ENCODE measurements at regions not wholly inside any gene's neighbourhood (a gene's known extent, or its start where the extent isn't known, plus 50 kb on each side); places are given as distances from the start of the nearest gene placed in this dataset.

DNA sequence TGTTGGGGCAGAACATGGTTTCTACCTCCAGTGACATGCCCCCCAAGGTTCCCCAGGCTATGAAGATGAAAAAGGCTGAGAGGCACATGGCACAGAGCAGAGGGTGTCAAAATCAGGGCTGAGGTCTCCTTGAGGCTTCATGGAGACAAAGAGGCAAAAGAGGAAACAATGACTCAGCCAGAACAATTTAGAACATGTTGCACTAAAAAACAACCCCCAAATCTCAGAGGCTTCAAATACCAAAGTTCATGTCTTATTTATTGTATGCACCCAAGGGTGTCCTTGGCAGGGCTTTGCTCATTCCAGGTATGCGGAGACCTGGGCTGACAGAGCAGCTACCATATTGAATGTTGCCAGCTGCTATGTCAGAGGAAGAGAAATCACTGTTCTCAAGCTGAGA lies 964.1 kb downstream of the GRID1 start:
- H3K4me1 ChIP-seq (ENCODE audit: insufficient read depth, low read length): no peaks in the 10 kb centered on the region
- H3K27ac ChIP-seq (ENCODE audit: insufficient read length, low read depth, low read length): no peak overlapping the region
- no peak overlapping the region for H2AK5ac ChIP-seq (ENCODE audit: insufficient read length, low read length)
- no peaks in the 10 kb centered on the region for H3K27me3 ChIP-seq (ENCODE audit: insufficient read depth, low read length)
- no peak overlapping the region for H3K23ac ChIP-seq (ENCODE audit: insufficient read length, low read depth, low read length)
- no peak overlapping the region for H3T11ph ChIP-seq (ENCODE audit: low read length)
- no peak overlapping the region for H2BK20ac ChIP-seq (ENCODE audit: low read depth, low read length, poor library complexity, severe bottlenecking)
- H3K56ac ChIP-seq (ENCODE audit: insufficient read length, low read depth, low read length): no peak overlapping the region
- TF ChIP-seq, protein P1, sequence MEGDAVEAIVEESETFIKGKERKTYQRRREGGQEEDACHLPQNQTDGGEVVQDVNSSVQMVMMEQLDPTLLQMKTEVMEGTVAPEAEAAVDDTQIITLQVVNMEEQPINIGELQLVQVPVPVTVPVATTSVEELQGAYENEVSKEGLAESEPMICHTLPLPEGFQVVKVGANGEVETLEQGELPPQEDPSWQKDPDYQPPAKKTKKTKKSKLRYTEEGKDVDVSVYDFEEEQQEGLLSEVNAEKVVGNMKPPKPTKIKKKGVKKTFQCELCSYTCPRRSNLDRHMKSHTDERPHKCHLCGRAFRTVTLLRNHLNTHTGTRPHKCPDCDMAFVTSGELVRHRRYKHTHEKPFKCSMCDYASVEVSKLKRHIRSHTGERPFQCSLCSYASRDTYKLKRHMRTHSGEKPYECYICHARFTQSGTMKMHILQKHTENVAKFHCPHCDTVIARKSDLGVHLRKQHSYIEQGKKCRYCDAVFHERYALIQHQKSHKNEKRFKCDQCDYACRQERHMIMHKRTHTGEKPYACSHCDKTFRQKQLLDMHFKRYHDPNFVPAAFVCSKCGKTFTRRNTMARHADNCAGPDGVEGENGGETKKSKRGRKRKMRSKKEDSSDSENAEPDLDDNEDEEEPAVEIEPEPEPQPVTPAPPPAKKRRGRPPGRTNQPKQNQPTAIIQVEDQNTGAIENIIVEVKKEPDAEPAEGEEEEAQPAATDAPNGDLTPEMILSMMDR (conservative IDR thresholded peaks at IDR 0.05): no peak
- no peak overlapping the region for H3K18ac ChIP-seq (ENCODE audit: insufficient read length, low read depth, low read length)
- H3K4me1 Mint-ChIP-seq: peaks cover 7 to 8% of the 10 kb centered on the region in 2 experiments
- no peaks in the 10 kb centered on the region for H3K79me2 ChIP-seq (ENCODE audit: insufficient read depth, low read length)
- H4K8ac ChIP-seq (replicated peaks; ENCODE audit: insufficient read length, low read depth, low read length): no peak overlapping the region
- H3K27ac Mint-ChIP-seq: no peak overlapping the region
- no peak overlapping the region for H4K91ac ChIP-seq (ENCODE audit: insufficient read length, low read depth, low read length)
- H4K20me1 ChIP-seq (ENCODE audit: control insufficient read depth, insufficient read depth, insufficient read length): no peaks in the 10 kb centered on the region
- no peak overlapping the region for H2BK120ac ChIP-seq (ENCODE audit: low read depth, low read length, poor library complexity, severe bottlenecking)
- no peak for DNase-seq
- H4K5ac ChIP-seq (ENCODE audit: insufficient read length, low read depth, low read length): no peak overlapping the region
- no peaks in the 10 kb centered on the region for H3K79me1 ChIP-seq (ENCODE audit: insufficient read depth, low read depth, low read length, poor library complexity, severe bottlenecking)
- H3K4ac ChIP-seq (ENCODE audit: low read depth, low read length): no peak overlapping the region
- H3K9me3 Mint-ChIP-seq: peaks cover 0 to 3% of the 10 kb centered on the region in 2 experiments; a peak in 3 of 5 replicates
- no peaks in the 10 kb centered on the region for H3K9me3 ChIP-seq (ENCODE audit: control insufficient read depth, low read depth, low read length)
- H2BK15ac ChIP-seq (ENCODE audit: low read depth, low read length): no peak overlapping the region
- no peak overlapping the region for H3K9ac ChIP-seq (ENCODE audit: extremely low read depth, insufficient read length, low read length)
- no peak overlapping the region for H3K4me3 Mint-ChIP-seq
- H3K23me2 ChIP-seq (ENCODE audit: insufficient read length, low read depth, low read length, poor library complexity, severe bottlenecking): no peaks in the 10 kb centered on the region
- no peak overlapping the region for H2BK12ac ChIP-seq (ENCODE audit: insufficient read length, low read depth, low read length)
- H3K27me3 Mint-ChIP-seq (ENCODE audit: low read depth): no peaks in the 10 kb centered on the region; the same call in 1 of the 2 replicates
- H2BK5ac ChIP-seq (ENCODE audit: insufficient read length, low read length): no peak overlapping the region
- no peaks in the 10 kb centered on the region; a peak in 1 of 7 replicates for H3K36me3 Mint-ChIP-seq (ENCODE audit: insufficient read depth in 1 of 3, low read depth in 3 of 3)
- no peak overlapping the region for H3K4me2 ChIP-seq (ENCODE audit: insufficient read depth, insufficient read length, low read length)
- no CpG with 5 or more reads among the region's 1 CpG for WGBS (ENCODE audit: extremely low coverage, insufficient read length, low lambda C conversion rate)
- no peak overlapping the region for H3K14ac ChIP-seq (ENCODE audit: insufficient read depth, low read length)
- H2AFZ ChIP-seq (ENCODE audit: low read length): no peak overlapping the region

Data from H9 (cell line).